Neural crest cell (in vitro differentiated cells): ENCODE measurements at regions not wholly inside any gene's neighbourhood (a gene's known extent, or its start where the extent isn't known, plus 50 kb on each side); places are given as distances from the start of the nearest gene placed in this dataset.

Experiments
- DNase-seq: peaks from one replicate; pipeline ENCODE4 v3.0.0; 2021; ENCODE audit warnings: low read depth, mixed read lengths, low spot score
- H3K27ac Mint-ChIP-seq: one replicate; pipeline ENCODE4 v1.8.0; 2021; ENCODE audit warnings: mild to moderate bottlenecking, mixed read lengths; ENCODE audit not compliant: unreplicated experiment
- H3K27me3 Mint-ChIP-seq: 2 replicates; pipeline ENCODE4 v1.8.0; 2021; ENCODE audit warnings: low read depth, mild to moderate bottlenecking, mixed read lengths
- H3K36me3 Mint-ChIP-seq: 2 replicates; pipeline ENCODE4 v1.8.0; 2021; ENCODE audit warnings: low read depth, mild to moderate bottlenecking, mixed read lengths
- H3K4me1 Mint-ChIP-seq: 2 replicates; pipeline ENCODE4 v1.8.0; 2021; ENCODE audit warnings: mixed read lengths
- H3K4me3 Mint-ChIP-seq: one replicate; pipeline ENCODE4 v1.8.0; 2021; ENCODE audit warnings: mild to moderate bottlenecking, mixed read lengths
- H3K9me3 Mint-ChIP-seq: 2 replicates; pipeline ENCODE4 v1.8.0; 2021; ENCODE audit warnings: mixed read lengths
- CTCF ChIP-seq: fragments of 200-600 bp; sonication (generic); conservative IDR thresholded peaks from 2 replicates; pipeline ENCODE4 v1.5.0; 2021; ENCODE audit warnings: antibody characterized with exemption, mild to moderate bottlenecking

GRCh38 chr5:88944751-88945531, 62.0 kb upstream of the MEF2C start:
- Mint-ChIP-seq H3K27me3 (no peaks in the 10 kb centered on the region), H3K4me1 (peaks cover 18% of the 10 kb centered on the region), H3K4me3 (no peak overlapping the region), H3K27ac (no peak overlapping the region), H3K36me3 (no peaks in the 10 kb centered on the region), H3K9me3 (no peaks in the 10 kb centered on the region)
- no peak for DNase-seq
- no peak for TF ChIP-seq CTCF

GRCh38 chr5:88941581-88941980, 58.6 kb upstream of the MEF2C start:
- no peaks in the 10 kb centered on the region for H3K36me3 Mint-ChIP-seq

GRCh38 chr5:88940713-88941112, 57.7 kb upstream of the MEF2C start:
- no peaks in the 10 kb centered on the region for H3K36me3 Mint-ChIP-seq
- no peak for TF ChIP-seq CTCF
- no peak overlapping the region for H3K4me3 Mint-ChIP-seq
- peaks cover 15% of the 10 kb centered on the region for H3K4me1 Mint-ChIP-seq
- H3K9me3 Mint-ChIP-seq = no peaks in the 10 kb centered on the region
- H3K27ac Mint-ChIP-seq = no peak overlapping the region
- no peak for DNase-seq
- H3K27me3 Mint-ChIP-seq = no peaks in the 10 kb centered on the region

More at GRCh38 chr5:88941581-88941980, 58.6 kb upstream of the MEF2C start:
- TF ChIP-seq CTCF = no peak
- H3K27ac Mint-ChIP-seq = peak overlapping the region; percentile 7
- no peaks in the 10 kb centered on the region for H3K27me3 Mint-ChIP-seq
- H3K4me1 Mint-ChIP-seq = peaks cover 15% of the 10 kb centered on the region
- DNase-seq = no peak
- no peak overlapping the region for H3K4me3 Mint-ChIP-seq
- no peaks in the 10 kb centered on the region for H3K9me3 Mint-ChIP-seq

- no peak for DNase-seq
- TF ChIP-seq CTCF = no peak
- Mint-ChIP-seq H3K27me3 (no peaks in the 10 kb centered on the region), H3K9me3 (no peaks in the 10 kb centered on the region), H3K4me1 (peaks cover 14% of the 10 kb centered on the region), H3K36me3 (no peaks in the 10 kb centered on the region), H3K27ac (no peak overlapping the region), H3K4me3 (no peak overlapping the region)
Measured at GRCh38 chr5:88939300-88939699, 56.3 kb upstream of the MEF2C start.

- Mint-ChIP-seq H3K9me3 (no peaks in the 10 kb centered on the region), H3K36me3 (no peaks in the 10 kb centered on the region), H3K4me3 (no peak overlapping the region), H3K27ac (no peak overlapping the region), H3K4me1 (peaks cover 9% of the 10 kb centered on the region), H3K27me3 (no peaks in the 10 kb centered on the region)
- DNase-seq = no peak
- TF ChIP-seq CTCF = no peak
Measured at GRCh38 chr5:88938488-88938887, 55.5 kb upstream of the MEF2C start.
